ENCODE measurements at regions not wholly inside any gene's neighbourhood (a gene's known extent, or its start where the extent isn't known, plus 50 kb on each side); places are given as distances from the start of the nearest gene placed in this dataset.

DNA sequence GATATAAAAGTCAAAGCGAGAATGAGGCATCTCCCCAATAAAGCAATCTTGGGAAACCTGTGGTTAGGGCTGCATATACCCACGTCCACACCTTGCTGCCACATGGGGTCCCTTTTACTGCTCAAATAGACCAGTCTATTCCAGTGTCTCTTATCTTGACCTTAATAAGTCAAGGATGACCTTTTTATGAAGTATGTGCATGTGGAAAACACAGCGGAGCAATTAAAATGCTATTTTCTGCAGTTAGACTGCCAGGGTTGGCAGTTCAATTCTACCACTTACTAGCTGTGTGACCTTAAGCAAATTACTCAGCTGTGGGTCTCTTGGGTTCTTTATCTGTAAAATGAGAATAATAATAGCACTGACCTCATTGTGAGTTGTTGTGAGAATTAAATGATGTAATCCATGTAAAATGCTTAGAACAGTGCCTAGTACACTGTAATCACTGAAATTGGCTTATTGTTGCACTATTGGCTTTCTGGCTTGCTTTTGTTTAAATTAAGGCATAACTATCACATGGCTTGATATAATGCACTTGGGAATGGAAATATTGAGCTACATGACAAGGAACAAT, 67.8 kb upstream of the HSPB3 start:
- TF ChIP-seq EZH2 (IDR thresholded peaks at IDR 0.05; ENCODE audit: borderline replicate concordance, insufficient read depth, low read depth, low read length, poor library complexity, severe bottlenecking), result no peak
- TF ChIP-seq, protein P1, sequence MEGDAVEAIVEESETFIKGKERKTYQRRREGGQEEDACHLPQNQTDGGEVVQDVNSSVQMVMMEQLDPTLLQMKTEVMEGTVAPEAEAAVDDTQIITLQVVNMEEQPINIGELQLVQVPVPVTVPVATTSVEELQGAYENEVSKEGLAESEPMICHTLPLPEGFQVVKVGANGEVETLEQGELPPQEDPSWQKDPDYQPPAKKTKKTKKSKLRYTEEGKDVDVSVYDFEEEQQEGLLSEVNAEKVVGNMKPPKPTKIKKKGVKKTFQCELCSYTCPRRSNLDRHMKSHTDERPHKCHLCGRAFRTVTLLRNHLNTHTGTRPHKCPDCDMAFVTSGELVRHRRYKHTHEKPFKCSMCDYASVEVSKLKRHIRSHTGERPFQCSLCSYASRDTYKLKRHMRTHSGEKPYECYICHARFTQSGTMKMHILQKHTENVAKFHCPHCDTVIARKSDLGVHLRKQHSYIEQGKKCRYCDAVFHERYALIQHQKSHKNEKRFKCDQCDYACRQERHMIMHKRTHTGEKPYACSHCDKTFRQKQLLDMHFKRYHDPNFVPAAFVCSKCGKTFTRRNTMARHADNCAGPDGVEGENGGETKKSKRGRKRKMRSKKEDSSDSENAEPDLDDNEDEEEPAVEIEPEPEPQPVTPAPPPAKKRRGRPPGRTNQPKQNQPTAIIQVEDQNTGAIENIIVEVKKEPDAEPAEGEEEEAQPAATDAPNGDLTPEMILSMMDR (IDR thresholded peaks at IDR 0.05), result no peak
- DNase-seq (no peak), ATAC-seq (ENCODE audit: low read depth) (no peak)
- intact Hi-C loops (cut with micrococcal nuclease), result no loop called here
- ChIA-PET CTCF (no interaction called here), POLR2A (no interaction called here)
- H3K9me3 ChIP-seq (ENCODE audit: control extremely low read depth in 1 of 3, control insufficient read depth in 2 of 3, insufficient read depth in 1 of 3, low read length in 2 of 3), result no peaks in the 10 kb centered on the region
- H3K4me1 ChIP-seq (ENCODE audit: control insufficient read depth in 2 of 2, insufficient read depth in 2 of 2, low read length in 2 of 2), result no peaks in the 10 kb centered on the region
- Mint-ChIP-seq H3K4me3 (no peak overlapping the region), H3K9me3 (ENCODE audit: insufficient read depth) (no peaks in the 10 kb centered on the region), H3K27me3 (peaks cover 5% of the 10 kb centered on the region), H3K27ac (no peak overlapping the region), H3K4me1 (no peaks in the 10 kb centered on the region)
- H4K20me1 ChIP-seq (ENCODE audit: control insufficient read depth, insufficient read depth, low read length, poor library complexity, severe bottlenecking), result no peaks in the 10 kb centered on the region
- H3K4me3 ChIP-seq (ENCODE audit: control extremely low read depth in 1 of 5, extremely low read depth in 1 of 5, insufficient read depth in 1 of 5, low read depth in 2 of 5, low read length in 4 of 5), result no peak overlapping the region
- H3K4me2 ChIP-seq (replicated peaks; ENCODE audit: low read depth, low read length, poor library complexity, severe bottlenecking), result no peak overlapping the region
- no CpG with 5 or more reads among the region's 3 CpGs for WGBS (ENCODE audit: insufficient coverage)
- H3K79me2 ChIP-seq (ENCODE audit: control insufficient read depth, insufficient read depth, low read length), result no peaks in the 10 kb centered on the region
- no peaks in the 10 kb centered on the region for H3K36me3 ChIP-seq (replicated peaks in 1 of 2; ENCODE audit: control extremely low read depth in 1 of 2, control insufficient read depth in 1 of 2, extremely low read depth in 1 of 2, insufficient read depth in 2 of 2, low read length in 1 of 2)
- H3K9ac ChIP-seq (ENCODE audit: low read length), result no peak overlapping the region
- no peak overlapping the region for H3K27ac ChIP-seq (ENCODE audit: low read length in 2 of 2)
- H2AFZ ChIP-seq (ENCODE audit: insufficient read depth, low read depth, low read length, poor library complexity, severe bottlenecking), result no peak overlapping the region
- H3K27me3 ChIP-seq (replicated peaks in 1 of 4; ENCODE audit: control extremely low read depth in 1 of 4, control insufficient read depth in 3 of 4, insufficient read depth in 4 of 4, low read length in 3 of 4), result peaks cover 0 to 4% (median 0%) of the 10 kb centered on the region in 4 experiments

DNA sequence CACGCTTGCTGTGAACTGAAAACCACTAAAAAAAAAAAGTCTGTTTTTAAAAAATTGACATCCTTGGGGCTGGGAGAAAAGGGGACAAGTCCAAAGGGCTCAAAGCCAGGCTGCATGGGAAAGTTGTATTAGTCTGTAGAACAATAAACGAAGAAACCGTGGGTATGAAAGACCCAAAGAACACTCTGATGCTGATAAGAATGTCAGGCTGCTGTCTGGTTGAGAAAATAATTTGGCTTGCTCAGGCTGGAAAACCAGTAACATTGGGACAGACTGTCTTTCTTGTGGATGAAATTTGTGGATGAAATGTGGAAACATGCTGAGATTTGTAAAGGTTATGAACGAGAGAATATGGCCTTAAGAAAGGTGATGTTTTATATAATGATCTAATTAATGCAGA, 68.5 kb upstream of the HSPB3 start:
- intact Hi-C loops (cut with micrococcal nuclease), result no loop called here
- WGBS (ENCODE audit: insufficient coverage), result 83% methylated on average over 2 of the region's 4 CpGs
- no peak for ATAC-seq (ENCODE audit: low read depth)
- Mint-ChIP-seq H3K4me1 (no peaks in the 10 kb centered on the region), H3K27me3 (peaks cover 5% of the 10 kb centered on the region), H3K9me3 (ENCODE audit: insufficient read depth) (no peaks in the 10 kb centered on the region), H3K27ac (no peak overlapping the region), H3K4me3 (no peak overlapping the region)
- TF ChIP-seq, protein P1 (IDR thresholded peaks at IDR 0.05), result no peak
- TF ChIP-seq EZH2 (IDR thresholded peaks at IDR 0.05; ENCODE audit: borderline replicate concordance, insufficient read depth, low read depth, low read length, poor library complexity, severe bottlenecking), result no peak
- CTCF ChIA-PET, result no interaction called here
- Histone ChIP-seq H2AFZ (ENCODE audit: insufficient read depth, low read depth, low read length, poor library complexity, severe bottlenecking) (no peak overlapping the region), H3K36me3 (replicated peaks in 1 of 2; ENCODE audit: control extremely low read depth in 1 of 2, control insufficient read depth in 1 of 2, extremely low read depth in 1 of 2, insufficient read depth in 2 of 2, low read length in 1 of 2) (no peaks in the 10 kb centered on the region), H3K79me2 (ENCODE audit: control insufficient read depth, insufficient read depth, low read length) (no peaks in the 10 kb centered on the region), H3K4me1 (ENCODE audit: control insufficient read depth in 2 of 2, insufficient read depth in 2 of 2, low read length in 2 of 2) (no peaks in the 10 kb centered on the region), H3K27me3 (replicated peaks in 1 of 4; ENCODE audit: control extremely low read depth in 1 of 4, control insufficient read depth in 3 of 4, insufficient read depth in 4 of 4, low read length in 3 of 4) (peaks cover 0 to 4% (median 0%) of the 10 kb centered on the region in 4 experiments), H3K4me2 (replicated peaks; ENCODE audit: low read depth, low read length, poor library complexity, severe bottlenecking) (no peak overlapping the region), H4K20me1 (ENCODE audit: control insufficient read depth, insufficient read depth, low read length, poor library complexity, severe bottlenecking) (no peaks in the 10 kb centered on the region), H3K27ac (ENCODE audit: low read length in 2 of 2) (no peak overlapping the region), H3K9ac (ENCODE audit: low read length) (no peak overlapping the region), H3K9me3 (ENCODE audit: control extremely low read depth in 1 of 3, control insufficient read depth in 2 of 3, insufficient read depth in 1 of 3, low read length in 2 of 3) (no peaks in the 10 kb centered on the region), H3K4me3 (ENCODE audit: control extremely low read depth in 1 of 5, extremely low read depth in 1 of 5, insufficient read depth in 1 of 5, low read depth in 2 of 5, low read length in 4 of 5) (no peak overlapping the region)
- DNase-seq, result no peak
- POLR2A ChIA-PET, result no interaction called here
